ENCODE measurements at regions not wholly inside any gene's neighbourhood (a gene's known extent, or its start where the extent isn't known, plus 50 kb on each side); places are given as distances from the start of the nearest gene placed in this dataset.

DNA sequence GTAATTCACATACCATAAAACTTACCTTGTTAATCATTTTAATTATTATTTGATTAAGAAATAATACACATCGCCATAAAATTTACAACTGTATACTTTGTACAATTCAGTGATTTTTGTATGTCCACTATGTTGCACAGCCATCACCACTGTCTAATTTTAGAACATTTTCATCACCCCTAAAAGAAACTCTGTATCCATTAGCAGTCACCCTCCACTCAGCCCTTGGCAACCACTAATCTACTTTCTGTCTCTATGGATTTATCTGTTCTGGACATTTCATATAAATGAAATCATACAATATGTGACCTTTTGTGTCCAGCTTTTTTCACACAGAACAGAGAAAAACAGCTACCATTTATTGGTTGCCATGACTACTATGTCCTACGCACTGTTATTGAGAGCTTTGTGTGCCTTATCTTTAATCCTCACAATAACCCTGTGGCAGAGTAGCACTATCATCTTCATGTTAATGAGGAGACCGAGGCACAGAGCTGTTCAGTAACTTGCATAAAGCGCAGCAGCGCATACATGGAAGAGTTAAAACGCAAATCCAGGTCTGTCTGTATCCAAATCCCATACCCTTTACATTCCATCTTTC lies 64.6 kb upstream of the PAGE1 start:
- TF ChIP-seq, protein P1, sequence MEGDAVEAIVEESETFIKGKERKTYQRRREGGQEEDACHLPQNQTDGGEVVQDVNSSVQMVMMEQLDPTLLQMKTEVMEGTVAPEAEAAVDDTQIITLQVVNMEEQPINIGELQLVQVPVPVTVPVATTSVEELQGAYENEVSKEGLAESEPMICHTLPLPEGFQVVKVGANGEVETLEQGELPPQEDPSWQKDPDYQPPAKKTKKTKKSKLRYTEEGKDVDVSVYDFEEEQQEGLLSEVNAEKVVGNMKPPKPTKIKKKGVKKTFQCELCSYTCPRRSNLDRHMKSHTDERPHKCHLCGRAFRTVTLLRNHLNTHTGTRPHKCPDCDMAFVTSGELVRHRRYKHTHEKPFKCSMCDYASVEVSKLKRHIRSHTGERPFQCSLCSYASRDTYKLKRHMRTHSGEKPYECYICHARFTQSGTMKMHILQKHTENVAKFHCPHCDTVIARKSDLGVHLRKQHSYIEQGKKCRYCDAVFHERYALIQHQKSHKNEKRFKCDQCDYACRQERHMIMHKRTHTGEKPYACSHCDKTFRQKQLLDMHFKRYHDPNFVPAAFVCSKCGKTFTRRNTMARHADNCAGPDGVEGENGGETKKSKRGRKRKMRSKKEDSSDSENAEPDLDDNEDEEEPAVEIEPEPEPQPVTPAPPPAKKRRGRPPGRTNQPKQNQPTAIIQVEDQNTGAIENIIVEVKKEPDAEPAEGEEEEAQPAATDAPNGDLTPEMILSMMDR (optimal IDR thresholded peaks at IDR 0.05 in 1 of 3, IDR thresholded peaks at IDR 0.05 in 1 of 3, conservative IDR thresholded peaks at IDR 0.05 in 1 of 3; ENCODE audit: extremely low read depth in 1 of 3, insufficient read depth in 2 of 3, low read length in 3 of 3): no peak
- no peak for TF ChIP-seq EZH2 (IDR thresholded peaks at IDR 0.05; ENCODE audit: low read length)

Data from keratinocyte (primary cell).